ENCODE measurements at regions not wholly inside any gene's neighbourhood (a gene's known extent, or its start where the extent isn't known, plus 50 kb on each side); places are given as distances from the start of the nearest gene placed in this dataset.
"Not testable (repeated sequence)": the region's sequence is repeated elsewhere in the genome, so short reads cannot be mapped to it uniquely, and the experiment has no call there.

DNA sequence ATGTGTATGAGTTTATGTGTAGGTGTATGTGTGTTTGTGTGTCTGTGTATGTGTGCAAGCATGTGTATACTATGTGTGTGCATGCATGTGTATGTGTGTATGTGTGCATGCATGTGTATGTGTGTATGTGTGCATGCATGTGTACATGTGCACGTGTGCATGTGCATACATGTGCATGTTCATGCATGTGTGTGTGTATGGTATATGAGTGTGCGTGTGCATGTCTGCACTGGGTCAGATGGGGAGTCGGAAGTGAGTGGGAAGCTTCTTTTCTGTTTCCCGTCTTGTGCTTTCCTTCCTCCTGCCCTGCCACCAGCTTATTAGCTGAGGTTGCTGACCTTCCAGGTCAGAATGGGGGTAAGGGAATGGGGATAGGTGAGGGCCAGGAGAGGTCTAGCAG is 174.7 kb downstream of the MAP2K4 start:
- DNase-seq (ENCODE audit: low read depth) = no peak

DNA sequence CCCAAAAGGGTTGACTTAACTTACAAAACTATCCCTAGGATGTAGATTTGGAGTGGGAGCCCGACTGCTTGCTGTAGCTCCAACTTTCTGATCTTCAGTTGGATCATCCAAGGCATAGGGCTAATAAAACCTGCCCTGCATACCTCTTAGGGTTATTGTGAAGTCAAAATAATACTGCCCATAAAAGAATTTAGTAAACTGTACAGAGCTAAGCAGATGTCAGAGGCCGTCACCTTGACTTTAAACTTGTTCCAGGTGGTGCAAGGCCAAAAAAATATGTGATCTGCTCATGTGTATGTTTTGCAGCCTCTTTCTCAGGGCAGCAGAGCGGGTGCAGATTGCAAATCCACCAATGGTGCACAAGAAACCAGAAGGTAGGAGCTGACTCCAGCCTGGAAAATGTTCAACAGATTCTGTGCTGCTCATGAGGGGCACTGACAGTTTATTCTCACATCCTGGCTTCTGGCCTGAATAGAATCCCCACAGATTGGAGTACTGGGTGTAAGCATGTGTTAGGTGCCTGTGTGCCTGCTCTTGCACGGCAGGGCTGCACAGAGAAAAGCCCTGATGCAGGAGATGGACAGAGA is 180.7 kb downstream of the MAP2K4 start:
- DNase-seq (ENCODE audit: low read depth) = no peak

DNA sequence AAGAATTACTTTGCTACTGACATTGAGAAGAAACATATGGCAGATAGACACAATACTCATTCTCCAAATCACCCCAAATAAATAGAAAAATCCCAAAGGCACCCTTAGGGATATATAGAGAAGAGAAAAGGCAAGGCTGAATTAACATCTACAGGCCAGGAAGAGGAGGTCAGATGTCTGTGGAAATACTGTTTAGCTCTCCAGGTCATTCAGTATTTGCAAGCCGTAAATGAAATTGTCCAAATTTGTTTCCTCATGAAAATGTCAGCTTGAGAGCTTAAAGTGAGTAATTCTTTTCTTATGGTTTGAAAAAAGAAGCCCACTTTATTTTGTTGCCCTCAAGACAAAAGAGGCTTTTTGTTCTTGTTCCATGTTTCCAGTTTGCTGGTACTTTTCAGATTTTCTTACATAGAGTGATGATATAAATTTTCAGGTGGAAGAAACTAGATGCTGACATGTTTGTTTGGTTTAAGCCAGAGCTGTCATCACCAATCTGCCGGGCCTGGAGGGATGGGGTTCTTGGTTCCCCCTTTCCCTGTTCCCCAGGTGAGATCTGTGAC is 189.0 kb downstream of the MAP2K4 start:
- no peak for DNase-seq (ENCODE audit: low read depth)

DNA sequence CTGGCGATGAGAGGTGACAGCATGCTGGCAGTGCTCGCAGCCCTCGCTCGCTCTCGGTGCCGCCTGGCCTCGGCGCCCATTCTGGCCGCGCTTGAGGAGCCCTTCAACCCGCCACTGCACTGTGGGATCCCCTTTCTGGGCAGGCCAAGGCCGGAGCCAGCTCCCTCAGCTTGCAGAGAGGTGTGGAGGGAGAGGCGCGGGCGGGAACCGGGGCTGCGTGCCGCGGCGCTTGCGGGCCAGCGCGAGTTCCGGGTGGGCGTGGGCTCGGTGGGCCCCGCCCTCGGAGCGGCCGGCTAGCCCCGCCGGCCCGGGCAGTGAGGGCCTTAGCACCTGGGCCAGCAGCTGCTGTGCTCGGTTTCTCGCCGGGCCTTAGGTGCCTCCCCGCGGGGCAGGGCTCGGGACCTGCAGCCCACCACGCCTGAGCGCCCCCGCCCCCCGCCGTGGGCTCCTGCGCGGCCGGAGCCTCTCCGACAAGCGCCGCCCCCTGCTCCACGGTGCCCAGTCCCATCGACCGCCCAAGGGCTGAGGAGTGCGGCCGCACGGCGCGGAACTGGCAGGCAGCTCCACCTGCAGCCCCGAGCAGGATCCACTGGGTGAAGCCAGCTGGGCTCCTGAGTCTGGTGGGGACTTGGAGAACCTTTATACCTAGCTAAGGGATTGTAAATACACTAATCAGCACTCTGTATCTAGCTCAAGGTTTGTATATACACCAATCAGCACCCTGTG is 200.2 kb downstream of the MAP2K4 start:
- not testable (repeated sequence) for DNase-seq (ENCODE audit: low read depth)

DNA sequence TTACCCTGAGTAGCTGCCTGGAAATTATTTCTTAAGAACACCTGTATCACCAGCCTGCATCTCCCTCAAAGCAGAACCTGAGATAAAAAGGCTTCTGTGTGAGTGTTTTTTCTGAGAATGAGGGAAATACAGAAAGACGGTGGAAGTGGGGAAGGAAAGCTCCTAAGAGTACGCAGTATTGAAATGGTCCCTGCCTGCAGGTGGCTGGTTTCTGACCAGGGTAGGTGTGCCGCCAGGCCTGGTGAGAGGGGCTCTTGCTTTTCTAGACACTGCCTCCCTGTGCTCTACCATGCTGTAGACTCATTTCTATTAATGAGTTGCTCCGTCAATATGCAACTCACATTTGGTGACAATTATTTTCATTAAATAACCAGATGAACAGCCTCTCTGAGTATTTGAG is 201.7 kb downstream of the MAP2K4 start:
- DNase-seq (ENCODE audit: low read depth) = no peak

DNA sequence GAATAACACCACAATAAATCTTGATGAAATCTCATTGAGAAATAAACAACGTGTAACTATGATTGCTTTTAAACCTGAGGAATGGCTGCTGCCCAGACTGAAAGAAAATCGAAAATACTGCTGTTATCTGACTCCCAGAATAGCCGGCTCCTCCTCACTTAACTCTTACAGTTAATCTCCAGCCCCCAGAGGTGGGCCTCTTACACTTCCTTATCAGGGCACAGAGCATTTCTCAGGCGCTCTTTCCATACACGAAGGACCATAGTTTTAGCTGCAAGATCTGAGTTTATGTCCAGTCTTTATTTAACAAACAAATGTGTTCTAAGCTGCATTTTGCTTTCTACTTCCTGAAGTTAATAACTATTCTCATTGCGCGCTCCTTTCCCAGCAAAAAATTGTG is 206.9 kb downstream of the MAP2K4 start:
- no peak for DNase-seq (ENCODE audit: low read depth)

DNA sequence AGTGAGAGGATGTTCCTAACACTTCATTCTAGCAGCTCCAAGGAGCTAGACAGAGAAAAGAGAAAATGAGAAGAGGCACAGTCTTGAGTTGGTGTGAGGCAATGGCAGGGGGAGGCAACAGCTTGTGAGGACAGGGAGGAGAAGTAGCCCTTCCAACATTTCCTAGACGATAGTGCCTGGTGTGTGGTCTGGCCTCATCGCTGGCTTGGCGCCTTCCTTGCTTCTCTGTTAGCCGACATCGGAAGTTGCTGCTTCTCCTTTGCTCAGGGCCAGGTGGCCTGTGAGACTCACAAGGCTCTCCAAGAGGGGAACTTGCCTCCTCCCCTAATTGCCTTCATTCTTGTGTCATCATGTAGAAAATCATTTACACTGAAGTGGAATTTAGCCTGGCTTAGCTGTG is 208.7 kb downstream of the MAP2K4 start:
- no peak for DNase-seq (ENCODE audit: low read depth)

DNA sequence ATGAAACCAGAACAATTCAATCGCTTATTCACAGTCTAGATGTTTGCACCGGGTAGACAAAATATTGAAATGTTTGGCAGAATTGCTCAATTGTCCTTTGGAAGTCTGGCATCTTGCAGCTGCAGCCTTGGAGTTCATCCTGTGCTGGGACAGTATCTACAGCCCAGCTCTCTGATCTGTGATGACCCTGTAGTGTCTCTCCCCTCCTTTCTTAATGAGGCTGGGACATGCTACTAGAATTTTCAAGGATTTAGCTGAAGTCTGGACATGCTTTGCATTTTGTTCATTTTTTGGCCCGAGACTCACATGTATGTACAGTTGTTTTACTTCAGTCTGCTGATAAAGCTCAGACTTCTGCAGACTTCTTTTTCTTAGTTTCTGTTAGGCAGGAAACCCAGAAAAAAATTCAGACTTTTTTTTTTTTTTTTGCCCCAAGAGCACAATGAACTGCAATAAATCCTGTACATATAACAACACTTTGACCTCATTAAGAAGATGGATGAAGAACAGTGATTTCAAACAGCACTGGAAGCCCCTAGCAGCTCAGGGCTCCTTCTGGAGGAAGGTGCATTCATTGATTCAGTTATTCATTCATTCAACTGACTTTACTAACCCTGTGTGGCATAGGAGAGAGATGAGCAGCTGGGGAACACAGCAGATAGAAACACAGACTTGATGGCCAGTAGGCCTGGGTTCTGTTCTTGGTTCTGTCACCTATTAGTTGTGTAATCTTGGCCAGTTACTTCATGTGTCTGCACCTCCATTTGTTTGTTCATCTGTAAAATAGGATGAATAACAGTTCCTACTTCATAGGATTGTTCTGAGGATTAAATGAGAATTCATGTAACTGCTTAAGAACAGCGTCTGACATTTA is 210.0 kb downstream of the MAP2K4 start:
- peak; percentile 7 for DNase-seq (ENCODE audit: low read depth)

DNA sequence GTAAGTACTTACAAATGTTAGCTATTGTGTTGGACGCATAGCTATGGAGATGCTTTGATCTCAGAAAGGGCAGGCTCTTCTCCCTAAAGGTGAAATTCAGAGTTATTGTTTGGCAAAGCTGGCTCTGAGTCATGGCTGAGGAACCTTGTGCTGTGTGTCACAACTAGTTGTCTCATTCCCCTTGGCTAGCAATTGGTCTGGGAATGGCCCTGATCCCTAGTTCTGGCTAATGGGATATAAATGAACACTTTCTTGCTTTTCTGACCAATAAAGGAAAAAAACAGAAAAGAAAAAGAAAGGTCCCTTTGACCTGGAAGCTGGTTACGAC is 210.6 kb downstream of the MAP2K4 start:
- peak; percentile 3 for DNase-seq (ENCODE audit: low read depth)

DNA sequence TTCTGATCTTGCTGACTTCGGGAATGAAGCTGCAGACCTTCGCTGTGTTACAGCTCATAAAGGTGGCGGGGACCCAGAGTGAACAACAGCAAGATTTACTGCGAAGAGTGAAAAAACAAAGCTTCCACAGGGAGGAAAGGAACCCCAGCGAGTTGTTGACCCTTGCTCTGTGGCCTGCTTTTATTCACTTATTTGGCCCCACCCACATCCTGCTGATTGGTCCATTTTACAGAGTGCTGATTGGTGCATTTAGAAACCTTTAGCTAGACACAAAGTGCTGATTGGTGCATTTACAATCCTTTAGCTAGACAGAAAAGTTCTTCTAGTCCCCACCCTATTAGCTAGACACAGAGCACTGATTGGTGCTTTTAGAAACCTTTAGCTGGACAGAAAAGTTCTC is 218.3 kb downstream of the MAP2K4 start:
- DNase-seq (ENCODE audit: low read depth) = not testable (repeated sequence)

DNA sequence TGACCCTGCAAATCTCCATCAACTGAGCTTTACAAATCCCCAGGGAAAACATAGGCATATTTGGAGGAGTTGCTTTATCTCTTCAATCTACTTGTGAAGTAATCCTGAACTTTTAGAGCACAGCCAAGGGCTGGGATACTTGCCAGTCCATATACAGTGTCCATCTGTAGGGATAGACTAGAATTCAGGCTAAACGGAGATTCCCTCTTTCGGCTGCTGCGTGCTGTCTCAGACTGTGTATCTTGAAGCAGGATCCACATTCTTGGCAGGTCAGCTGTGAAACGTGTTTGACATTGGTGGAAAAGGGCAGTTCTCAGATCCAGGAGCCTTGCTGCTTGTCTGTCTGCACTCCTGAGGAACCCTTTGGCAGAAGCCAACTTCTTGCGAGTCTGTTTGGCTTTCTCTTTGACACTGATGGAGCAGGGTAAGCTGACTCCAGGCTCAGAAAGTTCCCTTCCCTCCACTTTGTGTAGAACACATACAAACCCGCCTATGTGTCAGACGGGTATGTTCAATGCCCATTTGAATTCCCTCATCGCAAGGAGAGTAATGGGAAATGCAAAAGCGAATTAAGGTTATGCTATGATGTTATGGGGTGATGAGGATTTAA is 221.8 kb downstream of the MAP2K4 start:
- DNase-seq (ENCODE audit: low read depth) = no peak

DNA sequence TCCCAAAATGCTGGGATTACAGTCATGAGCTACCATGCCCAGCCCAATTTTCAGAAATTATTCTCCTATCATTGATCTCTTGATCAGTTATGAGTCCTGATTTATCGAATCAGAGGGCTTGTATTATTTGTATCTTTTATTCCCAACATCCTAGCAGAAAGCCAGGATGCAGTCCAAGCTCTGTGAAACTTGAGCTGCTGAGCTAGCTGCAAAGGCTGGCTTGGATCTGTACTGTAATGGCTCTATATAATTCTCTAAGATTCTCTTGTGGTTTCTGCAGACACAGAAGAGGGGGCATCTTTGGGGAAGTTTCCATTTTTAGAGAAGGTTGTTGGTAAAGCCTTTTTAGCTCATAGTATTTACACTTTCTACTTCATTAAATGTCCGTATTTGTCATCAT is 227.1 kb downstream of the MAP2K4 start:
- no peak for DNase-seq (ENCODE audit: low read depth)

DNA sequence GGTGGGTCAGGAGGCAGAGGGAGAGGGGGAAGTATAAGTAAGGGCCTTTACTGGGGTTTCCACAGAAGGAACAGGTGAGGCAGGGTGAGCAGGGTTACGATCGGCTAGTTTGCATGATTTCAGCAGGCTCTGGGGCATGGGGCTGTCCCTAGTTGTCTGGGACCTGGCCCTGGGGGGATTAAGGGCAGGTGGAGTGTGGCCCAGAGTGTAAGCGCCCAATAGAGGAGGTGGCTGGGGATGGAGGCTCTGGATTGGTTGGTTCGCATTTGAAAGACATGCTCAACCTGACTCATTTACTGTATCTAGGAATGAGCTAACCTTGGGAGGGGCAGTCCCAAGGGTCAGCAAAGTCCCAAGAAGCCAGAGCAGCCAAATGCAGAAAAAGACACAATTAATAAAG is 230.3 kb downstream of the MAP2K4 start:
- no peak for DNase-seq (ENCODE audit: low read depth)

DNA sequence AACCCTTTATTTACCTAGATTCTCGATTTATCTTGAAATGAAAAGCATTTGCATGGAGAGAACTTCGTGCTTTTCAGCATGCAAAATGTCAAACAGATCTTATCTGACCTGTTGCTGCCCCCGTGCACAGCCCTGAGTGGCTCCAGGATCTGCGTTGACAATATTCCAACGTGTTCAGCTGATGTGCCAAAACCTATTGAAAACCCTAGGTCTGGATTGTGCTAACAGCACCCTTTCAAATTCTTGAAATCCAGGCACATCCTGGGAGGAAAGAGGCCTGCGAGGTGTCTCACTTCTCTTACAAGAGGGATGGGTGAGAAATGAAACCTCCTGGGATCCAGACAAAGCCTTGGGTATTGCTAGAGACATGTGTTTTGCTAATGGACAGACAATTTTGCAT is 231.8 kb downstream of the MAP2K4 start:
- DNase-seq (ENCODE audit: low read depth) = no peak

DNA sequence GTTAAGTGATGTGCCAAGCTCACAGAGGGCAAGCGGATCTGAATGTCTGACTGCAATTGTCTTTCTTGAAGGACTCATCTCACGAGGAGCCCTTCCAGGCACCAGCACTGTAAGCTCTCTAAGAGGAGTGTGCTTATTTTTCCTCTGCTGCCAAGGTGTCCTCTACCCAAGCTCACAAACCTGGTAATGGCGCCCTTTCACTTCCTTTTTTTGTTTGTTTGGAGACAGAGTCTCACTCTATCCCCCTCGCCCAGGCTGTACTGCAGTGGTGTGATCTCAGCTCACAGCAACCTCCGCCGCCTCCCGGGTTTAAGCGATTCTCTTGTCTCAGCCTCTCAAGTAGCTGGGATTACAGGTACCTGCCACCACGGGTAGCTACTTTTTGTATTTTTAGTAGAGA is 233.8 kb downstream of the MAP2K4 start:
- DNase-seq (ENCODE audit: low read depth) = no peak

DNA sequence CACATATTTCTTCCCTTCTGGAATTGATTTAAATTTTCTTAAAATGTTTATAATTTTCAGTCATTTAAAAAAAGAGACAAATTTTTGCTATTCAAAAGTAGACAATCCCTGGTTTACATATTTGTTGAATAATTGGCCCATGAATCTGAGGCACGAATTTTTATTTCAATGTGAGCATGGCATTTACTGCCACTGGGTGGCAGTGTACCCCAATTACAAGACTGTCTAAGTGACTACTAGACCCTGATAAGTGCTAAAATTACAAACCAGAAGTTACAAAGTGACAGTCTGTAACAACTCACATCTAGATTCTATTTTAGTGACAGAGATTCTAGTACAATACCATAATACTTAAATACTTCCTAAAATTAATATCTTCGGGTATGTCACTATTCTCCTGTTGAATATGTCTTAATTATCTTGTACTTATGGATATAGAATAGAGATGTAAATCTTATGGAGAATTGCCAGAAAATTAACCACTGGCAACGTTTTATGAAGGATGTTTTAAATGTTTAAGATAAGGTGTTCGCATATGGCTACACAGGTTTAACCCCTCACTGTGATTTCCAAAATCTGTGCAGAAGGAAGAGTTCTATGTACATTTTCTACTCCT is 235.8 kb downstream of the MAP2K4 start:
- peak; percentile 52 for DNase-seq (ENCODE audit: low read depth)

DNA sequence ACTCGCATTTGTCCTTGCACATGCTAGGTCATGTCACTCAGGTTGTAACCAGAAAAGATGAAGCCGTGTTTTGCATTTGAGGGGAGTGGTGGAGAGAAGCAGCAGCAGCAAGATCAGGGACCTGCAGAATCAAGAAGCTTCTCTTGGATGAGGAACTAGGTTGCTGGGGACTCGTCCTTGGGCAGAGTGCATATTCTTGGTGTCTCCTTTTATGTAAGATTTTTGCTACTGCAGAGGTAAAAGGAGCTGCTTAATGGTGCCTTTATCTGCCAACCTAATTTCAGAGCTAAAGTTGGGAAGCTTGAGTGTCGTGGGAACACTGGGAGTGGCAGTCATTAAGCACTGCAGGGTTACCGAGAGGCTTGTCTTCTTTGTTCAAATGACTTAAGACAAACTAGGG is 236.5 kb downstream of the MAP2K4 start:
- no peak for DNase-seq (ENCODE audit: low read depth)

DNA sequence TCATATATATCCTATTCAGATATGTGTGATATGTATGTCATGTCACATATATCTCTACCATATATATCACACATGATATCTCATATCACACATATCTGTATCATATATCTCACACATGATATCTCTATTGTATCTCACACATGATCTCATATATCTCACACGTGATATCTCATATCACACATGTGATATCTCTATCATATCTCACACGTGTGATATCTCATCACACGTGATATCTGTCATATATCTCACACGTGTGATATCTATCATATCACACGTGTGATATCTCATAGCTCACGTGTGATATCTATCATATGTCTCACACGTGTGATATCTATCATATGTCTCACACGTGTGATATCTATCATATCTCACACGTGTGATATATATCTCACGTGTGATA is 240.7 kb downstream of the MAP2K4 start:
- DNase-seq (ENCODE audit: low read depth) = no peak

DNA sequence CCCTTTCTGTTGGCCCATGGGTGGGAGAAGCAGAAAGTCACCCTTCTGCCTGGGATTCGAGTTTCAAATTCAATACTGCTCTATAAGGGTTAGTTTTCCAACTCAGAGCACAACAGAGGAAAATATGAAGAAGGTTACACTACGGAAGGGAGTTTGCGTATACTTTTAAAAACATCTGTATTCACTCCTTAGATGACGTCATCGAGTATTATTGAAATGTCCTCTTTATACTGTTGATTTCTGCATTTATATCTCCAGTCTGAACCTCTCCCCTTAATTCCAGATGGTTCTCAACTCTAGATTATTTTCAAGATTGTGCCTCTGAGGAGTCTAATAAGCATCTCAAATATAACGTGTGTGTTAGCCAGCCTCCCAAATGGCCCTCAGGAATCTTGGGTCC is 249.1 kb downstream of the MAP2K4 start:
- DNase-seq (ENCODE audit: low read depth) = no peak

DNA sequence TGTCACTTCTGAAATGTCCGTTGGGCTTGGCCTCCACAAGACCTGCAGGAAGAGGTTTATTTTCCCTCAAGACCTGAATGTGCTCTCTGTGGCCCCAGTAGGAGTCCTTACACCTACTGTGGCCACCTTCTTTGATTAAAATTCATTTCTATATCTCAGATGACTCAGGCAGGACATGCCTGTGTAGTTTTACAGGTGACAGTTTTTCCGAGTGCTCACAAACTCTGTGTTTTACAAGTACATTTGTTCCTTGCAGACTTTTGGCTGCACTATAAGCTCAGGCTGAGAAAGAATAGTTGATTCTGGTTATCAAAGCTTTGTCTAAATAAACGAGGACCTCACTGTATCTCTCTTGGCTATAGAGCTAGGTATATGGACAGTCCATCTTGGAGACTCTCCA is 257.1 kb downstream of the MAP2K4 start:
- DNase-seq (ENCODE audit: low read depth) = no peak

DNA sequence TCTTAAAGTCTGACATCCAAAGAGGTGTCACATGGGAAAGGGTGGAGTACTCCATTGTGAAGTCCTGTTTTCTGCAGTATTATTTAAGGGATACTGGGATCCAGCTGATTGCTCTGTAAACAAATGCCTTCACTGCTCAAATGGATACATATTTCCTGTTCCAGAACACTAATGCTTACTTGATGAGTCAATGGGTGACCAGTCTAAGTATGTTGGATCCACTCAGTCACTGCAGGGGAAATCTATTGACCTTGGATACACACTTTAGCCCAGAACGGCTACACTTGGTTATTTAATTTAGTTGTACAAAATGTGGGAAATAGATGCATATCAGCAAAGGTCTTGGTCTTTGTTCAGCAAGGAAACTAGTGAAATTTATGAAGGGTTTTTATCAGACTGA is 261.4 kb downstream of the MAP2K4 start:
- peak; percentile 31 for DNase-seq (ENCODE audit: low read depth)

DNA sequence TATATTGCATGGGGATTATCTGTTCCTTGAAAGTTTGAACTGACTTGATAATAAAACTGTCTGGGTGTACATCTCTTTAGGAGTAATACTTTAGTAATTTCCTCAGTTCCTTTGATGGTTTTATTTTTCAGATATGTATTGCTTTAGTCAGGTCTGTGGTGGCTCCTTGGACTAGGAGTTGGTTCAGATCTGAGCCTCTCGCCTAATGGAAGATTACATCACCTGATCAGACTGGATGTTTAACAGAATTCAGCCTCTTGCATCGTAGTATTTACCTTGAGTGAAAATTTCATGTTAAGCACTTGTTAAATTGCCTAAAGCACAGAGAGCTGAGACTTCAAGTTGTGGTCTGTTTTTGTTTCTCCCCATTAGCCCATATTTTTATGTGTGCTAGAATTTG is 267.3 kb downstream of the MAP2K4 start:
- DNase-seq (ENCODE audit: low read depth) = no peak
